NCI-H774 (cell line): ENCODE measurements at regions not wholly inside any gene's neighbourhood (a gene's known extent, or its start where the extent isn't known, plus 50 kb on each side); places are given as distances from the start of the nearest gene placed in this dataset.
A peak's percentile ranks its signal among the peaks of the same experiment; 100 is the strongest.

Experiments used
- DNase-seq: peaks from one replicate; lab custom pipeline; 2025; lab: John Stamatoyannopoulos, UW

- no peak for DNase-seq
These were observed 63.4 kb downstream of the PMAIP1 start for GRCh38 chr18:59963229-59963628.

- DNase-seq: peak; percentile 73
These were observed 61.3 kb downstream of the PMAIP1 start for GRCh38 chr18:59961070-59961469.

- no peak for DNase-seq
These were observed 60.5 kb downstream of the PMAIP1 start for GRCh38 chr18:59960272-59960671.

GRCh38 chr18:59959606-59960005 lies 59.8 kb downstream of the PMAIP1 start:
- DNase-seq: no peak

GRCh38 chr18:59959073-59959472 lies 59.3 kb downstream of the PMAIP1 start:
- DNase-seq: no peak

GRCh38 chr18:59957957-59958356 lies 58.2 kb downstream of the PMAIP1 start:
- peak; percentile 86 for DNase-seq

- no peak for DNase-seq
These were observed 55.0 kb downstream of the PMAIP1 start for GRCh38 chr18:59954755-59955156.

GRCh38 chr18:59954241-59954640 lies 54.4 kb downstream of the PMAIP1 start:
- no peak for DNase-seq
